NCI-H2107 (cell line): ENCODE measurements at regions not wholly inside any gene's neighbourhood (a gene's known extent, or its start where the extent isn't known, plus 50 kb on each side); places are given as distances from the start of the nearest gene placed in this dataset.
"Not testable (repeated sequence)": the region's sequence is repeated elsewhere in the genome, so short reads cannot be mapped to it uniquely, and the experiment has no call there.

Source experiments
- DNase-seq: peaks from one replicate; lab custom pipeline; 2025; lab: John Stamatoyannopoulos, UW

DNA sequence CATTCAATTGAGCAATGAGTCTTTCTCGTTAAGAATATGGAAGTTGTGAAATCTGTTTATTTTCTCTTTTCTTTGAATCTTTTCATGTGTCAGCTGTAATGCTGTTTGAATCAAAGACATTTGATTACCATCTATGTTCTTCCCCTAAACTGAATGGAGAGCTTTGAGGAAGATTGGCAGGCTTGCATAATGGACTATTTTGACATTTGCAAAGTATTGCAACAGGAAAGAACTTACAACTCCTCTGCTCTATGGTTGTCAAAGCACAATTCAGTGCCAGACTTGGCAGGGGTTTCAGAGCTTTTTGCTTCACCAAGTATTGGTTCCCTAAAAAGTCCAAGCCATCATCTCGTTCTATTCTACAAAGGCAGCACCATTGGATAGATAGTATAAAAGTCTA, 549.0 kb upstream of the NUDT12 start:
- no peak for DNase-seq

DNA sequence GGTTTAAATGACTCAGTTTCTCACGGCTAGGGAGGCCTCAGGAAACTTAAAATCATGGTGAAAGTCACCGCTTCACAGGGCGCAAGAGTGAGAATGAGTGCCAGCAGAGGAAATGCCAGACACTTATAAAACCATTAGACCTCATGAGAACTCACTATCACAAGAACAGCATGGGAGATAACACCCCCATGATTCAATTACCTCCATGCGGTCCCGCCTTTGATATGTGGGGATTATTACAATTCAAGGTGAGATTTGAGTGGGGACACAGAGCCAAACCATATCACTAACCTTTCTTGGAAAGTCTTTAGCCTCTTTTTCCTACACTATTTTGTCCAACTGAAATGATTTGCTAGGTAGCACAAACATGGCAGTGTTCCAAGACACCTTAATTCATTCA, 533.9 kb upstream of the NUDT12 start:
- DNase-seq: no peak

DNA sequence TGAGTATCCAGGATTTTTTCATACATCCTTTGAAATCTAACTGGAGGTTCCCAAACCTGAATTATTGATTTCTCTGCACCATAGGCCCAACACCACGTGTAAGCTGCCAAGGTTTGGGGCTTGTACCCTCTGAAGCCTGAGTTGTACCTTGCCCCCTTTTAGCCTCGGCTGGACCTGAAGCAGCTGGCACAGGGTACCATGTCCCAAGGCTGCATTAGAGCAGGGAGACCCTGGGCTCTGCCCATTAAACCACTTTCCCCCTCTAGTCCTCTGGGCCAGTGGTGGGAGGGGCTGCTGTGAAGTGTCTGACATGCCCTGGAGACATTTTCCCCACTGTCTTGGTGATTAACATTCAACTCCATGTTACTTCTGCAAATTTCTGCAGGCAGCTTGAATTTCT, 532.9 kb upstream of the NUDT12 start:
- DNase-seq: no peak

DNA sequence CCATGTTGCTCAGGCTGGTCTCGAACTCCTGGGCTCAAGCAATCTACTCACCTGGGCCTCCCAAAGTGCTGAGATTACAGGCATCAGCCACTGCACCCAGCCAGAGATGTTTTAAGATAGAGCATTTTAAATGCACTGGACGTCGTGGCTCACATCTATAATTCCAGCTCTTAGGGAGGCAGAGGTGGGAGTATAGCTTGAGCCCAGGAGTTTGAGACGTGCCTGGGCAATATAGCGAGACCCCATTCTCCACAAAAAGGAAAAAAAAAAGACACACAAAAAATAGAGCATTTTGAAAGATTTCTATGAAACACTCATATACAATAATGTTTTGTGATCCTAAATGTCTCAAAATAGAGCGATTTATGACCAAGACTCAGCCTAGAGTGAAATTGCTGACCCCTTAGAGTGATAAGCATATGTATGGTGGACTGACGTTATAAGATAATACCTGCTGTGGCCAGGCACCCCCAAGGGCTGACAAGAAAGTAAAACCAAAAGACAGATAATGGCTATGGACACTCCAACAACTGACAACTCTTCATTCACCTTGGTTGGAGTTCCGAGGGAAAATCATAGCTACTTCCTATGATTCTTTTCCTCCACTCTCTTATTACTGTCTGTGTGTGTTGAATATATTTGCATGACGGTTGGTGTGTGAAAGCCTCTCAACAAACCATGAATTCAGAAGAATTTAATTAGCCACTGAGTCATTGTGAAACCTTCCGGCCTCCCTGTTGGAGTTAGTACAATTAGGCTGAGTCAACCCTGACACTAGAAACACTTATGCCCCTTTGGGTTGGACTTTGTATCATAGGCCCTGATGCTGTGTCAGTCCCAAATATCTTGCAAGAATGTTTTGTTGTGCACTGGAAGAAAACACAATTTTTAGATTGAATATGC, 526.5 kb upstream of the NUDT12 start:
- no peak for DNase-seq

DNA sequence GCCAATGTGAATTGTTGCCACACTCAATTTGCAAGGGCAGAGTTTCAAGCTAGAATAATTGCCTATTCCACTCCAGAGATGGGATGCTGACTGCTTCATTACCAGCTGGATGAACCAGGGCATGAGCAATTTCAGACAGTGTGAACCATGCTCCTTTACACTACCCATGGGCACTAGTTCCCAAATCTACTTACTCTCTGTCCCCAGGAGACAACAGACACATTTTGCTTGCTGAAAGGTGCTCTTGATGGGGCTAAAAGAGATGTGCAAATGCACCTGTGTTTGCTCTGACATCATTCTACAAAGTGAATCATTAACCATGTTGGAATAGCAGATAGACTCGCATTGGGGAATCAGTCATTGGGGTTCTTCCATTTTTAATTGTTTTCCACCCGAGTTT, 522.3 kb upstream of the NUDT12 start:
- no peak for DNase-seq

DNA sequence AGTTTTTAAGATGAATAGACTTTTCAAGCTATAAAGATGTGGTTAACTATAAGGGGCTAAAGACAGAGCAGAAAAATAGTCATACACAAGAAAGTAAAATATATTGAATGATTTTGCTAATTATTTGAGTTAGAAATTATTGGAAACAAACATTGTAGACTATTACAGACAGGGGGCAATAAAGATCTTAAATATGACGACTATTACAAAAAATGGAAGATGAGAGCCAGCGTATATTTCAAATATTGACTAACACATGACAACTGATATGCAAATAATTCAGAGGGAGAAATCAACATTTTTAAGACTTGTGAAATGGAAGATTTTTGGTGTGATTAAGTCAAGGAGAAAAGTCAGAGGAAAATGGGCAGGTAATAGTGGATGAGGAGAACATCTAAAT, 520.2 kb upstream of the NUDT12 start:
- no peak for DNase-seq

DNA sequence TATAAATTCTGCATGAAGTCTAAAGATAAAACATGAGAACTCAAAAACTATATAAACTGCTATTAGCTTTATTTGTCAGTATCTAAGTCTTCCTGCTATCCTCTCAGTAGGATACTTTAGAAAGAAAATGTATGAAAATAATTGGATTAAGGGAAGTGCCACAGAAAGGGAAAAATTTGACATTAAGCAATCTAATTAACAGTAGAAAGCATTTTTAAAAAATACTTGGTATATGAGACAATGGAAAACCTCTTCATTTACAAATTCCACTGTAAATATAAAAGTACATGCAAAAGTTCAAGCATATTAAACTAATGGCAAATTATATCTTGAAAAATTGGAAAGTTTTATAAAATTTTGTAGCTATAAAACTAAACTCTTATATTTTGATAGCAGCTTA, 518.6 kb upstream of the NUDT12 start:
- DNase-seq: no peak

DNA sequence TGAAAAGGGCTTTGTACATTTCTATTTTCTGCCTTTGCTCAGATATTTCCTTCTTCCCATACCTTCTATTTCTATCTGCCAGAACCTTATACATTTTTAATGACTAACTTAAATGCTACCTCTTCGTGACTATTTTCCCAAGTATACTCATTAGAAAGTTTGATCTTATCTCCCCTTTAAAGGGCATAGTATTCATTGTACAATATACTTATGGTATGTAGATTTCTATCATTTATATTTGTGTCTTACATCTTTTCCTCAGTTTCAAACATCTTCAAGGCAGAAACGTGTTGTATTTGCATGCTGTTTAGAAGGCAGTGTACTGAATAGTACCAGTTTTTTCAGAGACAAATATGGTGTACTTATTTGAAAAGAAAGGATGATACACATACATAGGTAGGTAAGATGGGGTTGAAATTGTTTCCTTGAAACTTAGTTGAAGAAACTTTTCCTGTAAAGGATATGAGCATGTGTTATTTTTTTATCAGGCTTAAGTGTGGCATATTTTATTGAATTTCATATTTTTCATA, 518.1 kb upstream of the NUDT12 start:
- no peak for DNase-seq

DNA sequence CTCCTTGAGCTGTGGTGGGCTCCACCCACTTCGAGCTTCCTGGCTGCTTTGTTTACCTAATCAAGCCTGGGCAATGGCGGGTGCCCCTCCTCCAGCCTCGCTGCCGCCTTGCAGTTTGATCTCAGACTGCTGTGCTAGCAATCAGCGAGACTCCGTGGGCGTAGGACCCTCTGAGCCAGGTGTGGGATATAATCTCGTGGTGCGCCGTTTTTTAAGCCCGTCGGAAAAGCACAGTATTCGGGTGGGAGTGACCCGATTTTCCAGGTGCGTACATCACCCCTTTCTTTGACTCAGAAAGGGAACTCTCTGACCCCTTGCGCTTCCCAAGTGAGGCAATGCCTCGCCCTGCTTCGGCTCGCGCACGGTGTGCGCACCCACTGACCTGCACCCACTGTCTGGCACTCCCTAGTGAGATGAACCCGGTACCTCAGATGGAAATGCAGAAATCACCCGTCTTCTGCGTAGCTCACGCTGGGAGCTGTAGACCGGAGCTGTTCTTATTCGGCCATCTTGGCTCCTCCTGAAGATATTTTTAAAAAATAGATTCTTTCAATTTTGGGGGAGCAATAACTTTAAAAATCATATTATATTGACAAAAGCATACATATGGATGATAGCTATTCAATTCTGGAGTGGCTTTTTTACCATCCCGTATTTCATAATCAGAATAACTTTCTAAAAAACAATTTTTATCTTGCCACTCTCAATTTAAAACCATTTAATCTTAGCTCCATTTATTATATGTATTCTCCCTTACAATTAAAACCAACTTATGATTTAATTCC, 517.5 kb upstream of the NUDT12 start:
- not testable (repeated sequence) for DNase-seq

DNA sequence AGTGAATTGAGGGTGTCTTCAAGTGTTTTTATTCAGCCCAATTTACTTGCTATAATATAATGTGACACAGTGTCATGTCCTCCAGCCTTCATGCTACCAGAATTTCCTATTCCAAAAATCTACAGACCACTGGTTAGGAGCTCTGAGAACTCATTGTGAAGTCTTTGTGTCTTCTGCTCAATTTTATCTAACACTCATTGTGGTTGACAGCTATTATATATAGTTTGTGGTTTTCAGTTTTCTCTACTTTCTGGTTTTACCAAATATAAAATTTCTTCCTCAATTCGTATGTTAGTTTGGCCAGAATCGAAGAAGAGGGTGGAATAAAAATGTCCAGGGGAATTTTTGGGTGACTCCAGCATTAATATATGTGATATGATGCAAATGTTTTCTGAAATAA, 509.3 kb upstream of the NUDT12 start:
- no peak for DNase-seq

DNA sequence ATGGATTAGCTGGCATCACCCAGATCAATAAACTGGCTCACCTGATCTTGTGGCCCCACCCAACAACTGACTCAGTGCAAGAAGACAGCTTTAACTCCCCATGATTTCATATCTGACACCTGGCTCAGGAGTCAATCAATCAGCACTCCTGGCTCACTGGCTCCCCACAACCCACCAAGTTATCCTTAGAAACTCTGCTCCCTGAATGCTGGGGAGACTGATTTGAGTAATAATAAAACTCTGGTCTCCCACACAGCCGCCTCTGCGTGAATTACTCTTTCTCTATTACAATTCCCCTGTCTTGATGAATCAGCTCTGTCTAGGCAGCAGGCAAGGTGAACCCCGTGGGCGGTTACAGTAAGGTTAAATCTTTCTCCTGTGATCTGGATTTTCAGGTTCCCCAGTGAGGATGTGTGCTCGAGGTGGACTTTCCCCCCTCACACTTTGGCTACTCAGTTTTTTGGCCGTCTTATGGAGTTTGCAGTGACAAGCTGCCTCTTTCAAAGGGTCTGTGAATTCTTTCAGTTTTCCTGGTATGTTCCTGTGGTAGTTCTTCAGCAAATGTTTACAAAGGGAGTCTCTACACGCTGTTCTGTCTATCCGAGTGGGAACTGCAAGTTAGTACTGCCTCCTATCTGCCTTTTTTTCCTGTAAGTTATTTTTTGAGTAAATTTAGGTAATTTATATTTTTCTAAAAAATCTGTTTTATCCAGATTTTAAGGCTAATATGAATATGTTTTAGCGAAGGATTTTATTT, 500.2 kb upstream of the NUDT12 start:
- no peak for DNase-seq

DNA sequence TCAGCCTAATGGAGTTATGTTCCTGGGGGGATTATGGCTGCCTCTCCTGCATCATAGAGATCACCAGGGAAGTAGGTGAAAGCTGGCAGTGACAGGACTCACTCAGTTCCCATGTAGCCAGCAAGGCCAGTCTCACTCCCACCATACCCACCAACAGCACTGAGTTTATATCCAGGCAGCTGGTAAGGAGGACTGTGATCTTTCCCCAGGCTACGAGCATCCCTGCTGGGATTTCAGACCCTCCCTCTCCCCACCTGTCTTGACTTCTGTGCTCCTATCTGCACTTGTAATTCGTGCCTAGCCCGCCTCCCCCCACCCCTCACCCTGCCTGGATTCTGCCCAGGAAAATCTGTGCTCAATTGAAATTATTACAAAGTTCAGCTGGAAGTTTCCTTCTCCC, 499.1 kb upstream of the NUDT12 start:
- no peak for DNase-seq

DNA sequence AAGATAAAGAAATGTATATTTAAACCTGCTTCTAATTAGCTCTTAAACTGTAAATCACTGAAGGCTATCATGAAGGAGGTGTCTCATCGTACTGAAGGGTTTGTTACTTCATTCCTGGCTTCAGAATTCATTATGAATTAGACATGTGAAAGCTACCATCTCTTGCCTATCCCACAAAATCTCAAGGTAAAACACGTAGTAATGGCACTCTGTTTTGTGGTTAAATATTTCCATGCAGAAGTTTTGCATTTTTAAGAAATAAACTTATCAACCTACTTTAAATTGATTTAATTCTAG, 490.7 kb upstream of the NUDT12 start:
- no peak for DNase-seq

DNA sequence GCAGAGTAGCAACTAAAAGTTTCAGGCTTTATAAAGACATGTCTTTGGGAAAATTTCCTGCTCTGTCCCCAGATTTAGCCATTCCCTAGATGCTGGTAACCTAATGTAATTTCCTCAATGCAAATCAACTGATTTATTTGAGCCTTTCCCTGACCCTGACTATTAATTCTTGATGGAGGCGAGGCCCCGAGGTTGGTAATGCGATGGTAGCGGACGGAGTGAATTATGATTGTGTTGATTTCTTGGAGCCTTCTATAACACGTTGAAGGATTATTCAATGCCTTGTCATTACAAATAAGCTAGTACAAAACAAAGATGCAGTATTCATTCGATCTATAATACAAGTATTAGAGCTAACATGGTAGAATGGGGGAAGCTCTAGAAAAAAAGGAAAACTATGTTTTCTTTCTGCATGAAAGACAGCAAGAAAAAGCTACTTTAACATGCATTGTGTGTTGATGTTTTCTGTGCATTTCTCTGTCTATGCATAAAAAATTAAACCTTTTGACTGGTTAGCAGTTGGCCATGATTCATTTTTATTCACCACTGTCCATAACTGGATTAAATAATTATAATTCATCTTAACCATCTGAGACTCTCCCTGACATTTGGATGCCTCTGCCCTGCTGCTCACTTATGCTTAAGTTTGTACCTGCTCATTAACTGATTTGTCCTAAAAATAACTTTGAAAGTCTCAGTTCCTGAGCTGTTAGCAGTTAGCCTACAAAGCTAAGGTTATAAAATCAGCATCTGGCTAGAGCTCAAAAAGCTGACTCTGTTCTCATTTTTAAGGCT, 490.2 kb upstream of the NUDT12 start:
- no peak for DNase-seq

DNA sequence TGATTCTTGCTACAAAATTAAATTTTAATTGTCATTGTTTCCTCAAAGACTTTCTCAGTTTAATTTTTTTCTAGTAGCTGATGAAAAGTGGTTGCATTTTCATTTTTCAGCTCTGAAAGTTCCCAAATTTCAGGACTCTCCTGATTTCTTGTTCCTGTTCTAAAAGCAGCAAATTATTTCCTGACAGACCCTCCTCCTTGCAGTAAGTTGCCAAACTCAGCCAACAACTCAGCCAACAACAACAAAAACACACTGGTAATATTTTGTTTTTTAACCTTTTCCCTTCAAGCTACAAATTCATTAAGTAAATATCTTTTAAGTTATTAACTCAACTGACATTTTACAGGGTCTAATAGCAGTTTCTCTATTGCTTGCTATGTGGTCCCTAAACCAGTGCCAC, 487.8 kb upstream of the NUDT12 start:
- no peak for DNase-seq

DNA sequence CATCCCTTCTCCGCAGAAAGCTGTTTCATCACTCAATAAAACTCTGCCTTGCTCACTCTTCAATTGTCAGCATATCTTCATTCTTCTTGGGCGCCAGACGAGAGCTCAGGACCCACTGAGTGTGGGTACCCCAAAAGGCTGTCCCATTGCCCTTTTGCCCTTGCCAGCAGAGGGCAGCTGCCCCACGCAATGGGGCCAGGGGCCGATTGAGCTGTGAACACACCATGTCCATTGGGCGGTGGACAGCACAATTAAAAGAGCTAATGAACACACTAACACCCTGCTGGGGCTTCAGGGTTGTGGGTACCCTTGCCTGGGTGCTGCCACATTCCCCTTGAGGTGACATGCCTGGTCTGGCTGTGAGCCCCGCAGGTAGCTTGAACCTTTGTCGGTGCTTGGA, 487.2 kb upstream of the NUDT12 start:
- DNase-seq: no peak

DNA sequence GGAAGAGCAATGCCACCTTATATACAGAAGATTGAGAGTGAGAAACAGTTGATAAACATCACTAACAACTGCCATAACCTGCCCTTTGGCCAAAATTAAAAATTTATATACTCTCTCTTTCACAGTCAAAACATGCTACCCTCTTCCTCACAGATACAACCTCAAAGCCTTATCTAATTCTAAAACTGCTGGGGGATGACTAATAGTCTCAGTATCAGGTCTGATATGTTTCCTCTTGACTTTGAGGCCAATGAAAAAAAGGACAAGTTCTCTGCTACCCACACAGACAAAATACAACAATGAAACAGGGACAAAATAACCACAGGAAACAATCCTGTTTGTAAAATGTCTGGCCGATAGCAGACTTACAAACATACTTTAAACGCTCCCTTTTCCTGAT, 485.6 kb upstream of the NUDT12 start:
- DNase-seq: no peak

DNA sequence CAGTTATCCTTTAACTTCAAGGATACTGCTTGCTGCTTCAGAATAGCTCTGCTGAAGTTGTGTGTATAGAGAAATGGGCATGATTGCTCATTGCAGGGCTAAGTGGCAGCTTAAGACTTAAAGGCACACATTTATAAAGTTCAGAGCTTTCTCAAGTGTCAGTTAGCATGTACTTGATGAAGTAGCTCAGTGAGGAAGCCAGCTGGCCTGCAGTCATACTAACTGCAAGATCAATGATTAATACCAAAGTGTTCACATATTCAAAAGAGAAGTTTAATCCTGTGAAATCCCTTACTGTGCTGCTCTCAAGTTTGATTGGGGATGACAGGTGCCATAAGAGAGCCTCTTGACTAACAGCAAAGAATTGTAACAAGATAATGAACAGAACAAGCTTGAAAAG, 483.4 kb upstream of the NUDT12 start:
- DNase-seq: no peak

DNA sequence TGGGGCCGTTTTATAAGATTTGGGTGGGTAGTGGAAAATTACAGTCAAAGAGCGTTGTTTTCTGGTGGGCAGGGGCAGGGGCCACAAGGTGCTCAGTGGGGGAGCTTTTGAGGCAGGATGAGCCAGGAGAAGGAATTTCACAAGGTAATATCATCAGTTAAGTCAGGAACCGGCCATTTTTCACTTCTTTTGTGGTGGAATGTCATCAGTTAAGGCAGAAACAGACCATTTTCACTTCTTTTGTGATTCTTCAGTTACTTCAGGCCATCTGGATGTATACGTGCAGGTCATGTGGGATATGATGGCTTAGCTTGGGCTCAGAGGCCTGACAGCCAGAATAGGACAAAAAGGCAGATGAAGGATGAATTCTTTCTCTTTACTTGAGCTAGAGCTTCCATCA, 477.3 kb upstream of the NUDT12 start:
- not testable (repeated sequence) for DNase-seq

DNA sequence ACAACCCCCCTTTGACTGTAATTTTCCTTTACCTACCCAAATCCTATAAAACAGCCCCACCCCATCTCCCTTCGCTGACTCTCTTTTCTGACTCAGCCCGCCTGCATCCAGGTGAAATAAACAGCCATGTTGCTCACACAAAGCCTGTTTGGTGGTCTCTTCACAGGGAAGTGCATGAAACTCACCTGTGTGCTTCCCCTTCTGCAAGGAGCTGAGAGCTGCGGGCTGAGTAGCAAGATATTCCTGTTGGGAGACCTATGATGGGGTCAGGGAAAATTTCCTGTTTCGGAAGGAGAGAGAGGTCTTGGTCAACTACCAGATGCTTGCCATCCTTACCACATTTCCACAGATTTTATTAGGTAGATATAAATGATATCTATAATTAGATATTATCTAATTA, 474.5 kb upstream of the NUDT12 start:
- DNase-seq: not testable (repeated sequence)

DNA sequence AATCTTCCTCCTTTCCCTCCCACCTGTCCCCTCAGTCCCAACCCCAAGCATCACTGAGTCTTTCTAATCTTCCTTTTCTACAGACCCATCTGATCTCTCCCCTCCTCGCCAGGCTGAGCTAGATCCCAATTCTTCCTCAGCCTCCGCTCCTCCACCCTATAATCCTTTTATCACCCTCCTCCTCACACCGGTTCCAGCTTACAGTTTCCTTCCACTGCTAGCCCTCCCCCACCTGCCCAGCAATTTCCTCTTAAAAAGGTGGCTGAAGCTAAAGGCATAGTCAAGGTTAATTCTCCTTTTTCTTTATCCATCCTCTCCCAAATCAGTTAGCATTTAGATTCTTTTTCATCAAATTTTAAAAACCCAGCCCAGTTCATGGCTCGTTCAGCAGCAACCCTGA, 470.6 kb upstream of the NUDT12 start:
- not testable (repeated sequence) for DNase-seq

DNA sequence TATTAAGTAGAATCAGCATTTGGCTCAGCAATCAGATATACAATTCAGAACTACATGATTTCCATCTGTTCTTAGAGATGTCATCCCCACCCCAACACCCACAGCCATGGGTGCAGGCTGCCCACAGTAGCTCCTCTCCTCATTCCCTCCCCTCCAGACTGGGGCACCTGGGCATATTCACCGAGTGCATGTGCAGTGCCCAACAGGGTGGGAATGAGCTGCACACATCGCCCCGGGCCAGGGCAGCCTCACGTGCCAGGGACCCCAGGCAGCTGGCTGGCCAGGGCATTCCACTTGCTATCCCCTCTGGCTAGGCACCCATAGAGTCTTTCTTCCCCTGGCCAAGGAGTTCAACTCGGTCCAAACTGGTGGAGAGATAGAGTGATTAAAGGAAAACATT, 461.9 kb upstream of the NUDT12 start:
- DNase-seq: no peak
